ENCODE measurements at regions not wholly inside any gene's neighbourhood (a gene's known extent, or its start where the extent isn't known, plus 50 kb on each side); places are given as distances from the start of the nearest gene placed in this dataset.

GRCh38 chr2:215612786-215613185, 176.9 kb upstream of the FN1 start:
- no peaks in the 10 kb centered on the region for H3K4me1 ChIP-seq (ENCODE audit: control insufficient read depth in 4 of 4, insufficient read depth in 4 of 4, low read length in 3 of 4)
- 89% methylated on average over 2 of the region's 2 CpGs for WGBS
- no peak overlapping the region for H3K9ac ChIP-seq (ENCODE audit: low read depth in 1 of 2, low read length in 2 of 2)
- no peaks in the 10 kb centered on the region for H3K9me3 ChIP-seq (ENCODE audit: control insufficient read depth in 4 of 4, low read length in 3 of 4)
- H3K27ac ChIP-seq (ENCODE audit: low read depth in 1 of 2, low read length in 2 of 2) = no peak overlapping the region
- TF ChIP-seq YY1 (IDR thresholded peaks at IDR 0.05) (no peak), RAD21 (IDR thresholded peaks at IDR 0.05) (no peak), ATF3 (IDR thresholded peaks at IDR 0.05) (no peak), NR2F2 (IDR thresholded peaks at IDR 0.05) (no peak), HNF4A (conservative IDR thresholded peaks at IDR 0.05) (no peak), JUND (IDR thresholded peaks at IDR 0.05) (no peak), EGR1 (IDR thresholded peaks at IDR 0.05; ENCODE audit: low read depth in 2 of 2) (no peak), GABPA (IDR thresholded peaks at IDR 0.05 in 1 of 2, conservative IDR thresholded peaks at IDR 0.05 in 1 of 2) (no peak), FOXA1 (IDR thresholded peaks at IDR 0.05) (no peak), HNF4G (IDR thresholded peaks at IDR 0.05) (no peak), TAF1 (conservative IDR thresholded peaks at IDR 0.05) (no peak), FOXA2 (IDR thresholded peaks at IDR 0.05) (no peak)
- TF ChIP-seq, protein P1, sequence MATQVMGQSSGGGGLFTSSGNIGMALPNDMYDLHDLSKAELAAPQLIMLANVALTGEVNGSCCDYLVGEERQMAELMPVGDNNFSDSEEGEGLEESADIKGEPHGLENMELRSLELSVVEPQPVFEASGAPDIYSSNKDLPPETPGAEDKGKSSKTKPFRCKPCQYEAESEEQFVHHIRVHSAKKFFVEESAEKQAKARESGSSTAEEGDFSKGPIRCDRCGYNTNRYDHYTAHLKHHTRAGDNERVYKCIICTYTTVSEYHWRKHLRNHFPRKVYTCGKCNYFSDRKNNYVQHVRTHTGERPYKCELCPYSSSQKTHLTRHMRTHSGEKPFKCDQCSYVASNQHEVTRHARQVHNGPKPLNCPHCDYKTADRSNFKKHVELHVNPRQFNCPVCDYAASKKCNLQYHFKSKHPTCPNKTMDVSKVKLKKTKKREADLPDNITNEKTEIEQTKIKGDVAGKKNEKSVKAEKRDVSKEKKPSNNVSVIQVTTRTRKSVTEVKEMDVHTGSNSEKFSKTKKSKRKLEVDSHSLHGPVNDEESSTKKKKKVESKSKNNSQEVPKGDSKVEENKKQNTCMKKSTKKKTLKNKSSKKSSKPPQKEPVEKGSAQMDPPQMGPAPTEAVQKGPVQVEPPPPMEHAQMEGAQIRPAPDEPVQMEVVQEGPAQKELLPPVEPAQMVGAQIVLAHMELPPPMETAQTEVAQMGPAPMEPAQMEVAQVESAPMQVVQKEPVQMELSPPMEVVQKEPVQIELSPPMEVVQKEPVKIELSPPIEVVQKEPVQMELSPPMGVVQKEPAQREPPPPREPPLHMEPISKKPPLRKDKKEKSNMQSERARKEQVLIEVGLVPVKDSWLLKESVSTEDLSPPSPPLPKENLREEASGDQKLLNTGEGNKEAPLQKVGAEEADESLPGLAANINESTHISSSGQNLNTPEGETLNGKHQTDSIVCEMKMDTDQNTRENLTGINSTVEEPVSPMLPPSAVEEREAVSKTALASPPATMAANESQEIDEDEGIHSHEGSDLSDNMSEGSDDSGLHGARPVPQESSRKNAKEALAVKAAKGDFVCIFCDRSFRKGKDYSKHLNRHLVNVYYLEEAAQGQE (IDR thresholded peaks at IDR 0.05) = no peak
- TF ChIP-seq, protein P2, sequence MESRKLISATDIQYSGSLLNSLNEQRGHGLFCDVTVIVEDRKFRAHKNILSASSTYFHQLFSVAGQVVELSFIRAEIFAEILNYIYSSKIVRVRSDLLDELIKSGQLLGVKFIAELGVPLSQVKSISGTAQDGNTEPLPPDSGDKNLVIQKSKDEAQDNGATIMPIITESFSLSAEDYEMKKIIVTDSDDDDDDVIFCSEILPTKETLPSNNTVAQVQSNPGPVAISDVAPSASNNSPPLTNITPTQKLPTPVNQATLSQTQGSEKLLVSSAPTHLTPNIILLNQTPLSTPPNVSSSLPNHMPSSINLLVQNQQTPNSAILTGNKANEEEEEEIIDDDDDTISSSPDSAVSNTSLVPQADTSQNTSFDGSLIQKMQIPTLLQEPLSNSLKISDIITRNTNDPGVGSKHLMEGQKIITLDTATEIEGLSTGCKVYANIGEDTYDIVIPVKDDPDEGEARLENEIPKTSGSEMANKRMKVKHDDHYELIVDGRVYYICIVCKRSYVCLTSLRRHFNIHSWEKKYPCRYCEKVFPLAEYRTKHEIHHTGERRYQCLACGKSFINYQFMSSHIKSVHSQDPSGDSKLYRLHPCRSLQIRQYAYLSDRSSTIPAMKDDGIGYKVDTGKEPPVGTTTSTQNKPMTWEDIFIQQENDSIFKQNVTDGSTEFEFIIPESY (IDR thresholded peaks at IDR 0.05) = no peak
- no peaks in the 10 kb centered on the region for H3K27me3 ChIP-seq (ENCODE audit: control insufficient read depth in 4 of 4, insufficient read depth in 4 of 4, low read length in 3 of 4)
- no peak for DNase-seq (ENCODE audit: low spot score)
- no peaks in the 10 kb centered on the region for H3K36me3 ChIP-seq (ENCODE audit: control insufficient read depth in 4 of 4, insufficient read depth in 3 of 4, low read depth in 1 of 4, low read length in 3 of 4)
- no peak overlapping the region for H3K4me3 ChIP-seq (ENCODE audit: low read depth in 1 of 3, low read length in 3 of 3)

DNA sequence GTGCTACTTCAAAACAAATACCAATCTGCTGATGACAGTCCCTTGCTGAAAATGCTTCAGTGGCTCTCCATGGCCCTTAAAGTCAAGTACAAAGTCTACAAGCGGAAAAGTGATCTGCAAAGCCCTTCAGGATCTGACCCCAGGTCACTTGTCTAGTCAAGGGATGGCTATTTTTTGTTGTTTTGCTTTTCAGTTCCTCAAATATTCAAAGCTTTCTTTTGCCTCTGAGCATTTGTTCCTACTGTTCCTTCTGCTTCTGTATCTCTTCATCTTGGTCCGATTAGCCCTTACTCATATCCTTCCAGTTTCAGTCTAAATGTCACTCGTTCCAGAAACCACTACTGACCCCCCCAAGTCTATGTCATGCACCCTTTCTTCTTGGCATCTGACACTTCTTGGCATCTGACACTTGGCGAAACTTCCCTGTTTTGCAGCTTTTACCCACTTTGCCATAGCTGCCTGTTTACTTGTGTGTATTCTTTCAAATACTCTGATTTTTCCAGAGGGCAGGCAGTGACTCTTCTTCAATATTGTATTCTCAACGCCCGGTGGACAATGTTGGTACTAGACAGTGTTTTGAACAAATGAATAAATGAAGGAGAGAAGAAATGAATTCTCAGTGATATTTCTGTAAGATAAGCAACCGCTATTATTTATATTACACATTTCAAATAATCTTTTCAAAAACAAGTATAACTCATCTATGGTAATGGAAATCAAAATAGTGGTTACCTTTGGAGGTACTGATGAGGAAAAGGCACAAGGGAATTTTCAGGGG, 175.9 kb upstream of the FN1 start:
- Histone ChIP-seq H3K36me3 (ENCODE audit: control insufficient read depth in 4 of 4, insufficient read depth in 3 of 4, low read depth in 1 of 4, low read length in 3 of 4) (no peaks in the 10 kb centered on the region), H3K4me3 (ENCODE audit: low read depth in 1 of 3, low read length in 3 of 3) (no peak overlapping the region), H3K9ac (ENCODE audit: low read depth in 1 of 2, low read length in 2 of 2) (no peak overlapping the region), H3K27ac (ENCODE audit: low read depth in 1 of 2, low read length in 2 of 2) (no peak overlapping the region), H3K4me1 (ENCODE audit: control insufficient read depth in 4 of 4, insufficient read depth in 4 of 4, low read length in 3 of 4) (no peaks in the 10 kb centered on the region), H3K27me3 (ENCODE audit: control insufficient read depth in 4 of 4, insufficient read depth in 4 of 4, low read length in 3 of 4) (no peaks in the 10 kb centered on the region), H3K9me3 (ENCODE audit: control insufficient read depth in 4 of 4, low read length in 3 of 4) (no peaks in the 10 kb centered on the region)
- TF ChIP-seq HNF4G (IDR thresholded peaks at IDR 0.05) (no peak), HNF4A (conservative IDR thresholded peaks at IDR 0.05) (peak in 1 of 2 donors; percentile 26)
- DNase-seq (ENCODE audit: low spot score) = no peak
- 88% methylated on average over 7 of the region's 7 CpGs for WGBS

Data from liver (tissue), 7 donors.